Stimulated activated CD4-positive, alpha-beta T cell treated with anti-CD3 and anti-CD28 coated beads, Interleukin-15, amount 100 ng/mL, for 1 hour (primary cell): ENCODE measurements at regions not wholly inside any gene's neighbourhood (a gene's known extent, or its start where the extent isn't known, plus 50 kb on each side); places are given as distances from the start of the nearest gene placed in this dataset.
"Not testable (repeated sequence)": the region's sequence is repeated elsewhere in the genome, so short reads cannot be mapped to it uniquely, and the experiment has no call there.

Source experiments
- DNase-seq, 2 donors: peaks; one replicate each; pipeline ENCODE4 v3.0.0-alpha.2; 2020; ENCODE audit warnings: low read depth in 1 of 2, low spot score in 1 of 2

- DNase-seq: no peak
These were observed 402.6 kb upstream of the ZEB2 start for GRCh38 chr2:144922519-144922918.

GRCh38 chr2:144920755-144921530 is 401.0 kb upstream of the ZEB2 start:
- DNase-seq: no peak

DNA sequence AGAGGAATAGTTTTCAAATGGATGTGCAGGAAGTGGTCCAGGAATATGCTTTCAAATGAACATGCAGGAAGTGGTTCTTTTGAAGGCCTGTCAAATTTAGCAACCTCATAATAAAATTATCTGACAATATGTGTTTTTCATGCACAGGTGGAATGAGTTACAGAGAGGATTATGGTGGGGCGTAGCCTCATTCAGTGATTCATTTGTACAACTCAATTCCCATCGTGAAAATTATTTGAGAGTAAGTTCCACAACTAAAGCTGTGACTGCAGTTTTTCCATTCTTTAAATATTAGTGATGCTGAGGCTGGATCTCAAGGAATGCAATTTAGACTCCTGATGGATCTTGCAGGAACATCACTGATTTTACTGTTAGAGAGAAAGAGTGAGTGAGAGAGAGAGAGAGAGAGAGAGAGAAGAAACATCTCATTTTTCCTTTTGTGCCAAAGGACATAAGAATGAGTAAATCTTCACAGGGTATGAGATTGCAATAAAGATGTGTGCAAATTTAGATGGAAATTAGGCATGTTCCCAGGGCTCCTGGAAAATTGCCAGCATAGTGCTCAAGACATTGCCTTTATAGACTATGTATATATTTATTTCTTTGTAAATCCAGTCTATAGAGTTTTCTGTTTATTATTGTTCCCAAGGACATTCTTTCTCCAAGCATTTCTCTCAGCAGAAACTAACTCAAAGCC is 394.9 kb upstream of the ZEB2 start:
- DNase-seq: no peak

DNA sequence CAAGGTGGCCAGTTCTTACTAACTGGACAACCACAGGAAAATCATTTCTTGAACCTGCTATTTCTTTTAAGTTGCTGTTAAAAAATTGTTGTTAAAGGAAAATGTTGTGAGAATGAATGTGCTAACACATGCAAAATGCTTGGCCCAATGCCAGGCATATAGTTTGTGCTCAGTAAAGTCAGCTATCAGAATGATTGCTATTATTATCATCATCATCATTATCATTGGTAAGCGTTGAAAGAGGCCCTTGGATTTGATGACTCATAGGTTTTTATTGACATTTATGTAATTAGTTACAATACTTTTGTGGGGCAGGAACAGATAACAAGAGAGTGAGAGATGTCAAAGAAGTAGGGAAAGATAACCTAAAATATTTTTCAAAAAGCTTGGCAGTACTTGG is 394.2 kb upstream of the ZEB2 start:
- no peak for DNase-seq

GRCh38 chr2:144912206-144912605 is 392.3 kb upstream of the ZEB2 start:
- DNase-seq: no peak

DNA sequence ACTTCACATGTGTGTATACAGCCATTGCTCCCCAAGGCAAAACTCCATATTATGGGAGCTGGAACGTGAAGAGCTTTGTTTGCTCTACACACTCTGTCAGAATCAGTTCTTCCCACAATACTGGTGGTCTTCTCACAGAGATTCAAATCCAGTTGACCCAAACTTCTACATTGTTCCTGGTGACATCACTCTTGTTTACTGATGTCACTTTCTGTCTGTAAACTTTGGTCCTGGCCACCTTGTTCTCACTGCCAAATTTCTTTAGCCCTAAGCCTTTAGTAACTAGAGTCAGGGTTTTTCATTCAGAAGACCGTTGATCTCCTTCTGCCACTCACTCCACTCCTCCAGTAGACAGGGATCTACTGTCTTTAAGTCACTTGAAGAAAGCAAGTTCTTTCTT is 386.0 kb upstream of the ZEB2 start:
- DNase-seq: no peak

DNA sequence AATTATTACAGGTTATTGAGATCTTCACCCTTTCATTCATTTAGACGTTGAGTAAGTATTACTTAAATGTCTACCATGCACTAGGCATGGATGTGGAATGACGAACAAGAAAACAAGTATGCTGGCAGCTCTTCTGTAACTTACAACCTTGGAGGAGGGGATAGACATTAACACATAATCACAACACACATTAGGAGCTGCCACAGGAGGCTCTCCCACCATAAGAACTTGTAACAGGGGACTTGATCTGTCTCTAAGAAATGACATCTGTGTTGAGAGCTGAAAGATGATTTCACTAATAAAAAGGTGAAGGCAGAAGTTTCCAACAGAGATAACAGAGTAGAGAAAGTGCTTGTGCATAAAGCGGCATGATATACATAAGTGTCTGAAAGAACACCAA is 384.7 kb upstream of the ZEB2 start:
- DNase-seq: no peak

- DNase-seq: not testable (repeated sequence)
These were observed 383.1 kb upstream of the ZEB2 start for GRCh38 chr2:144903045-144903444.

GRCh38 chr2:144901386-144901785 is 381.5 kb upstream of the ZEB2 start:
- not testable (repeated sequence) for DNase-seq

- no peak for DNase-seq
These were observed 376.4 kb upstream of the ZEB2 start for GRCh38 chr2:144896341-144896740.

GRCh38 chr2:144894612-144895599 is 375.0 kb upstream of the ZEB2 start:
- DNase-seq: no peak

- DNase-seq: no peak
These were observed 373.5 kb upstream of the ZEB2 start for GRCh38 chr2:144893464-144893863.

- no peak for DNase-seq
These were observed 370.9 kb upstream of the ZEB2 start for GRCh38 chr2:144890828-144891227.

DNA sequence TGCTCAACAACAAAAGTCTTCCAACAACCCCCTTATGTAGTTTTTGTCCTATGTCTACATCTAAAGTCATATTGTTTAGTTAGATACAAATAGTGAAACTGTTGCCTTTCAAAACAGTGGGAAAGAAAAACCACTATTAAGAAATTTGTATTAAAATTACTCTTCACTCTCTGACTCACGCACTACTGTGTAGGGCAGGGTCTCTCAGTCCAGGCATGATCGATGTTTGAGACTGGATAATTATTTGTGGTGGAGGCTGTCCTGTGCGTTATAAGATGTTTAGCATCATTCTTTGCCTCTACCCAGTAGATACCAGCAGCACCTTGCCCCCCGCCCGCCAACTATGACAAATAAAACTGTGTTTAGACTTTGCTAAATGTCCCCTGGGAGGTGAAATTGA is 369.4 kb upstream of the ZEB2 start:
- DNase-seq: no peak

GRCh38 chr2:144886862-144887261 is 366.9 kb upstream of the ZEB2 start:
- DNase-seq: no peak

- no peak for DNase-seq
These were observed 358.0 kb upstream of the ZEB2 start for GRCh38 chr2:144877893-144878292.

- no peak for DNase-seq
These were observed 356.1 kb upstream of the ZEB2 start for GRCh38 chr2:144876013-144876412.

DNA sequence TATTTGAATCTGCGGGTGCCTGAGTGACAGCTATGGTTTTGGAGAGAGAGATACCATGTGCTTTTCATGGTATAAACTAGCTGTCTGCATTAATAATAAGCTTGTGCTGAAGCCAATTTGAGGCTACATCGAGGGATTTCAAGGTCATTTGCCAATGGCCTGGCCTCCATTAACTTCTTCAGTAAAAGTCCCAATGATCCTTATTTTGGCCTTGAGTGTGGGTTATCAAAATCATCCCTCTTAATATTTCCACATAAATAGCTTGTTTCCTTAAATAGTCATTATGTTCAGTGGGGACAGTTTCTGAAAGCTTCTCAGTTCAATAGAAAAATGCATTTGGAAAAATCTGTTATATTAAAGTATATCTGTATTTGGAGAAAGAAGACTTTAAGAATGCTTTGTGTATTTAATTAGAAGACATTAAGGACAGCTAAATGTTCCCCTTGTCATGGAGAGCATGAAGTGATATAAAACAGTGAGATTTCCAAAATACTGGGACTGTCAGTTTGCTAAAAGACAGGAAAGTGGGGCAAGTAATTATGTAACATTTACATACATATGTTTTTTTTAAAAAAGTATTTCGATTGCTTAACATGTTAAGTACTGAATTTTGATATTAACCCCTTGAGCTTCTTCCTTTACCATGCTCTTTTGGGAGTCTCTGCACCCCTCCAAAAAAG is 355.5 kb upstream of the ZEB2 start:
- no peak for DNase-seq

GRCh38 chr2:144865670-144866069 is 345.8 kb upstream of the ZEB2 start:
- no peak for DNase-seq

DNA sequence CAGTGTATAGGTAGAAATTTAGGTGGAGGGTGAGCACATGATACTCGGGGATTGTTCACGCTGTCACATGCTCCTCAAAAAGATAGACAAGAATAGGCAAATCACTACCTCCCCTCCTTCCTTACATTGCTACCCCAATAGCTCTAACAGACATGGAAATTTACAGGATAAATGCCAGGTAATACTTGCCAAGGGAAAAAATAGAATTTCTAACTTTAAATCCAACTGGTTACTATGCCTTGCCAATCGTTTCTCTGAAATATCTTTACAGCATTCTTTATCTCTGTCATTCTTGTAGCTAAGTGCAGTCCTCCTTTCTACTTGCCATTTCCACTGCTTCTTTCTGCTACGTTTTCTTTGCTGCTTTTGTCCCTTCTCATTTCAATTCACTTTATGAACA is 339.8 kb upstream of the ZEB2 start:
- DNase-seq: no peak

GRCh38 chr2:144858211-144858610 is 338.3 kb upstream of the ZEB2 start:
- DNase-seq: no peak
